GM20000 (cell line): ENCODE measurements at regions not wholly inside any gene's neighbourhood (a gene's known extent, or its start where the extent isn't known, plus 50 kb on each side); places are given as distances from the start of the nearest gene placed in this dataset.

Experiments
- DNase-seq: peaks from one replicate; pipeline ENCODE4 v3.0.0; 2012; ENCODE audit warnings: low spot score
- TF ChIP-seq, protein P1 (sequence below): IDR thresholded peaks from 2 replicates; pipeline ENCODE4 v1.5.1; 2012; ENCODE audit warnings: mild to moderate bottlenecking, control low read depth; ENCODE audit errors: extremely low read depth, missing control alignments

DNA sequence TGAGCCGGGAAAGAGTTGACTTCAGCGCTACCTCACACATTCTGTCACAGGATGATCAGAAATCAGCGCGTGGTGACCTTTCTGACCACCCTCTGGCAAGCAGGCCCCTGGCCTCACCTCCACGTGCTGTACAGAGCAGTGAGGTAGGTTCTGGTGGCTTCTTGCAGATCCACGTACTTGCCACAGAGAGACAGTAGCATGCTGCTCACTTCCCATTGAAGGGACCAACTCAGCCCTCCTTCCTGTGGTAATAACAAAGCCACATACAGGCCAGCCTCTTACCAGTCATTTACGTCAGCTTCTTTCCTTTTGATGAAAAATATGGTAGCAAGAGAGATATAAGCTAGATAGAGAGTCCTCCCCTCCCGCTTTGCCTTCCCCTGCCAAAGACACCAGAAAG is 200.7 kb downstream of the CHRM3 start:
- TF ChIP-seq, protein P1, sequence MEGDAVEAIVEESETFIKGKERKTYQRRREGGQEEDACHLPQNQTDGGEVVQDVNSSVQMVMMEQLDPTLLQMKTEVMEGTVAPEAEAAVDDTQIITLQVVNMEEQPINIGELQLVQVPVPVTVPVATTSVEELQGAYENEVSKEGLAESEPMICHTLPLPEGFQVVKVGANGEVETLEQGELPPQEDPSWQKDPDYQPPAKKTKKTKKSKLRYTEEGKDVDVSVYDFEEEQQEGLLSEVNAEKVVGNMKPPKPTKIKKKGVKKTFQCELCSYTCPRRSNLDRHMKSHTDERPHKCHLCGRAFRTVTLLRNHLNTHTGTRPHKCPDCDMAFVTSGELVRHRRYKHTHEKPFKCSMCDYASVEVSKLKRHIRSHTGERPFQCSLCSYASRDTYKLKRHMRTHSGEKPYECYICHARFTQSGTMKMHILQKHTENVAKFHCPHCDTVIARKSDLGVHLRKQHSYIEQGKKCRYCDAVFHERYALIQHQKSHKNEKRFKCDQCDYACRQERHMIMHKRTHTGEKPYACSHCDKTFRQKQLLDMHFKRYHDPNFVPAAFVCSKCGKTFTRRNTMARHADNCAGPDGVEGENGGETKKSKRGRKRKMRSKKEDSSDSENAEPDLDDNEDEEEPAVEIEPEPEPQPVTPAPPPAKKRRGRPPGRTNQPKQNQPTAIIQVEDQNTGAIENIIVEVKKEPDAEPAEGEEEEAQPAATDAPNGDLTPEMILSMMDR = no peak
- no peak for DNase-seq

DNA sequence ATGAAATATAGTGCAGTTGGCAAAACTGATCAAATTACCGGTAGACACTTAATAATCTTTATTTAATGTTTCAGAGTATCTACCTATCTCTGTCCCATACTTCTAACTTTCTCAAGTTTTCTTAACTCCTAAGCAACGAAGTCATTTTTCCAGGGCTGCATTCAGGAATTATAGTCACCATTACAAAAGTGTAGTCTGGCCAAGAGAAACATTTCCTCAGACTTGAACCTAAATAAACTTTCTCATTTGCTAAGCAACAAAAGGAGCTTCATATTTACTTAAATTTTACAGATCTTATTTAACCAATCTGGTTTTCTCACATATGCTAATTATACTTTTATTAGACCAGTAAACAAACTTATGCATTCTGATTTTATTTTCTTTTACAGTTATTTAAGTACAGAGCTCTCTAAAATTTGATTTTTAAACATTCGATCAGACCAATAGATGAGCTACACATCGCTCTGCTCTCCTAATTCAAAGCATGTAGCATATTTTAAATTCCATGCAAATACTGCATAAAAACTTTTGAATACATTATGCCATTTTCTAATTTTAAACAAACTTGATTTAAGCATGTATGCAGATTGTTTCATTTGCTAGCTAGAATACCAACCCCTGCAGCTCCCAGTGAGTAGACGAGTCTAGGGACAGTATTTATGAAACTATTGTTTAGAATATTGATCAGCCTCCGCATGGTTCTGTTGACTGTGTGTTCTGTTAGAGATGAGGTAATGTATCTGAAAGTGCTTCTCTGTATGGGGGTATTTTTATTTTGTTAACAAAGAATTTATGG is 201.4 kb downstream of the CHRM3 start:
- TF ChIP-seq, protein P1 = no peak
- DNase-seq = no peak

DNA sequence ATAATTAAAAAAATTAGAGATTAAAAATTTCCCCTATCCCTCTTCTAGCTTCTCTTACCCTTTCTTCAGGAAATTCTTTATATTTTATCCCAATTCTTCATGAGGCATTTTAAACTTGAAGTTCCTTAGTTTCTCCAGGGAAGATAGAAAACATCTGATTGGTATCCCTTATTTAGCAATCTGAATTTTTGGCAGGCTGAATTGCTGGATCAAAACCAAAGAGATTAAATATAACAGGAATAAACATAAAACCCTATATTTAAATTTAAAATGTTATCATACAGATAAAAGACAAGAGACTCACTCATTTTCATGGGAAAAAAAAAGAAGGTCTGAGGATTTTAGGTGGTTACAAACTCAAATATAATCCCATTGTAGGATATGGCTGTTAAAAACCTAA is 204.2 kb downstream of the CHRM3 start:
- TF ChIP-seq, protein P1 = no peak
- no peak for DNase-seq

DNA sequence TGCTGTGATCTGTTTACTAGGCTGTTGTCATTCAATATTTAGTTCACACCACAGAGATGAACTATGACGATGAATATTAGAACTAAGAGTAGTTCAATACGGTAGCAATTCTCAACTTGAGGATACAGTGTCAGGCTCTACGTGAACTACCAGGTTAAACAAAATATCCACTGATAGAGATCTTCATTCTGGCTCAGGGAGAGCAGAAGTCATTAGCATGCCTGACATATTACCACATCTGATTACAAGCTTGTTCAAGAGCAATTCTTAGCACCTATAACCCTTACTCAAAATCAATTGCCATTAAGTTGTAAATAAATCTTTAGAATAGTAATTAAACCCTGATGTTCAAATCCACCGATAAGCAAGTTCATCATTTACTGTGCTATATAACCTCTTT is 207.2 kb downstream of the CHRM3 start:
- no peak for DNase-seq
- TF ChIP-seq, protein P1 = no peak

DNA sequence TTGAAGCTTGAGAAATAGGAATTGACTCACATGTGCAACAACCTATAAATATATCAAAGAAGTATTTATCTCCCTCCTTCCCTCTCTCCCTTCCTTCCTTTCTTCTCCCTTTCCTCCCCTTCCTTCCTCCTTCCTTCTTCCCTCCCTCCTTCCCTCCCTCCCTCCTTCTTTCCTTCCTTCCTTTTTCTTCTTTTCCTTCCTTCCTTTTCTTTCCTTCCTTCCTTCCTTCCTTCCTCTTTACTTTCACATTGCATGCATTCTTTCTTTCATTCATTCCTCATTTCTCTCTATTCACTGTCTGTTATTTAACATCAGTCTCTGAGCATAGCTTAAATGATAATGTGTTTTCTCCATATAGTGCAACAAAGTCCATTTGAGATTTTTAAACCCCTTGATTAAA is 214.2 kb downstream of the CHRM3 start:
- TF ChIP-seq, protein P1 = no peak
- no peak for DNase-seq

DNA sequence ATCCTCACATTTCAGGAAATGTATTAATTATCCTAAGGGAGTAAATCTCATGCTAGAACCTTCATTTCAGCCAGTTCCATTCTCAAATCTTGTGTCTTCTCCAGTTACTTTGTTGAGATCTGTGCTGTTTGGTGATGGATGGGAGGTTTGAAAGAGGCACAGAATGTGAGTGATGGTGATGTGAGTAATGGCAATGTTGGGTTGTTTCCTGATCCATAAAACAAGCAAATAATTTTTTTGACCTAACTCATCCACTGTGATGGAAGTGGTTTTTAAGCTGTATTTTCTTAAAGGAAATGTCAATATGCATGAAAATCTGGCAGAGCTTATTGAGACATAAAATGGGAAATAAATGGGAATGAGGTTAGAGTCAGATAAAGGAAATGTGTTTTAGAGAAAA is 214.7 kb downstream of the CHRM3 start:
- TF ChIP-seq, protein P1 = no peak
- DNase-seq = no peak

DNA sequence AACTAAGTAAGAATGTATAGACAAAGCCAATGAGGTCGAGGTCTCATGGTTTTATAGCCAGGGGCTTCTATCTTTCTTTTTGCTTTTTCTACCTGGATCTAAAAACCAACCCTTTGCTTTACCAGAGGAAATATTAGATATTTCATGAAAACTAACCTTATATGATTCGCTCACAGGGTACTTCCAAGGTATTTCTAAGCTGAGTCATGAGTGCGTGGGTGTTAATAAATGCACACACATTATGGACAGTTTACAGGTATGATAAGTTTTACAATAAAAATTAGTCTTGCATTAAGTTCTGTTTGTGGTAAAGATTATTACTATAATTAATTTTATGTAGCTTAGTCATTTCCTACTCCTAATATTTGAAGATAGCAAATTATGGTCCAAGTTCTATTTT is 217.2 kb downstream of the CHRM3 start:
- TF ChIP-seq, protein P1 = no peak

More for the DNA sequence above, 217.2 kb downstream of the CHRM3 start:
- no peak for DNase-seq
